Naive thymus-derived CD4-positive, alpha-beta T cell (primary cell): ENCODE measurements at regions not wholly inside any gene's neighbourhood (a gene's known extent, or its start where the extent isn't known, plus 50 kb on each side); places are given as distances from the start of the nearest gene placed in this dataset.

Source experiments
- ATAC-seq: fragments of 150-1000 bp; cut with Tn5 transposase; 2 replicates; pipeline ENCODE4 v1.10.0; 2021; ENCODE audit warnings: mild to moderate bottlenecking, moderate library complexity
- CTCF ChIA-PET: fragments of 350-600 bp; sonication (Branson Sonifier 250); formaldehyde crosslinking; loops from one replicate; lab custom pipeline; 2021; ENCODE audit warnings: antibody characterized with exemption; lab: Charles Lee
- POLR2A ChIA-PET: fragments of 350-600 bp; sonication (Branson Sonifier 250); formaldehyde crosslinking; loops from one replicate; lab custom pipeline; 2021; ENCODE audit warnings: antibody characterized with exemption, inconsistent platforms; lab: Charles Lee
- DNase-seq, 9 donors: peaks; one replicate each; pipeline versions ENCODE4 v3.0.0 to v3.0.0-alpha.2; 2020 to 2022; ENCODE audit warnings: mixed read lengths in 1 of 9
- H3K27ac ChIP-seq: one replicate; pipeline ENCODE4 v1.7.0; 2013; ENCODE audit warnings: mild to moderate bottlenecking, low read depth, low read length, moderate library complexity
- H3K27me3 ChIP-seq, 2 donors: one replicate each; pipeline ENCODE4 v1.7.0; 2013; ENCODE audit warnings: low read length in 2 of 2, mild to moderate bottlenecking in 2 of 2, moderate library complexity in 2 of 2; ENCODE audit not compliant: control insufficient read depth in 2 of 2, insufficient read depth in 2 of 2
- H3K36me3 ChIP-seq, 3 experiments: 1 replicate in 2 of 3; 2 replicates in 1 of 3; pipeline ENCODE4 v1.7.0; 2013; ENCODE audit warnings: low read length in 3 of 3, mild to moderate bottlenecking in 3 of 3, moderate library complexity in 1 of 3; ENCODE audit not compliant: insufficient read depth in 3 of 3, control insufficient read depth in 2 of 3
- H3K4me1 ChIP-seq, 2 donors: one replicate each; pipeline ENCODE4 v1.7.0; 2013; ENCODE audit warnings: low read length in 2 of 2, mild to moderate bottlenecking in 2 of 2, moderate library complexity in 1 of 2; ENCODE audit not compliant: control insufficient read depth in 2 of 2, insufficient read depth in 2 of 2
- H3K4me3 ChIP-seq: 2 replicates; pipeline ENCODE4 v1.7.0; 2013; ENCODE audit warnings: mild to moderate bottlenecking, low read length
- H3K9me3 ChIP-seq, 3 experiments: 1 replicate in 2 of 3; 2 replicates in 1 of 3; pipeline ENCODE4 v1.7.0; 2013; ENCODE audit warnings: low read length in 3 of 3; ENCODE audit not compliant: control insufficient read depth in 2 of 3
- H3K27ac Mint-ChIP-seq, 9 donors: one replicate each; pipeline ENCODE4 v1.8.0; 2020 to 2022; ENCODE audit warnings: mixed read lengths in 9 of 9, mild to moderate bottlenecking in 8 of 9, moderate library complexity in 5 of 9, inconsistent platforms in 2 of 9
- H3K27me3 Mint-ChIP-seq, 5 donors: one replicate each; pipeline ENCODE4 v1.8.0; 2021 to 2022; ENCODE audit warnings: mixed read lengths in 5 of 5, mild to moderate bottlenecking in 1 of 5
- H3K36me3 Mint-ChIP-seq, 5 donors: one replicate each; pipeline ENCODE4 v1.8.0; 2020 to 2022; ENCODE audit warnings: mixed read lengths in 5 of 5, mild to moderate bottlenecking in 3 of 5, inconsistent platforms in 1 of 5
- H3K4me1 Mint-ChIP-seq, 7 donors: one replicate each; pipeline ENCODE4 v1.8.0; 2020 to 2022; ENCODE audit warnings: mixed read lengths in 7 of 7, mild to moderate bottlenecking in 3 of 7, inconsistent platforms in 1 of 7
- H3K4me3 Mint-ChIP-seq, 10 donors: one replicate each; pipeline ENCODE4 v1.8.0; 2020 to 2022; ENCODE audit warnings: mild to moderate bottlenecking in 10 of 10, mixed read lengths in 10 of 10, moderate library complexity in 6 of 10, inconsistent platforms in 2 of 10
- H3K9me3 Mint-ChIP-seq, 11 donors: one replicate each; pipeline ENCODE4 v1.8.0; 2020 to 2022; ENCODE audit warnings: mixed read lengths in 11 of 11, mild to moderate bottlenecking in 4 of 11, inconsistent platforms in 1 of 11, moderate library complexity in 1 of 11
- intact Hi-C, 2 donors: fragments of 100-400 bp; cut with micrococcal nuclease; formaldehyde crosslinking; loops; one replicate each; pipeline ENCODE4 v1.15.1; 2023

- no peak overlapping the region for H3K27ac ChIP-seq
Measured at GRCh38 chr14:76947838-76948184, 80.7 kb downstream of the IRF2BPL start.

GRCh38 chr14:76947078-76947837, 81.2 kb downstream of the IRF2BPL start:
- peaks cover 6 to 16% of the 10 kb centered on the region in 2 donors for H3K4me1 ChIP-seq
- Mint-ChIP-seq H3K4me1 (peaks cover 20 to 56% (median 35%) of the 10 kb centered on the region in 7 donors), H3K4me3 (peak overlapping the region in 9 of 10 donors; percentile 20 to 65 (median 50)), H3K27ac (peak overlapping the region in 7 of 9 donors; percentile 28 to 83 (median 63)), H3K36me3 (no peaks in the 10 kb centered on the region), H3K9me3 (no peaks in the 10 kb centered on the region), H3K27me3 (no peaks in the 10 kb centered on the region)
- DNase-seq (peak; percentile 53 to 76 (median 68)), ATAC-seq (peak; percentile 96)
- no peaks in the 10 kb centered on the region for H3K9me3 ChIP-seq
- no peaks in the 10 kb centered on the region for H3K27me3 ChIP-seq
- intact Hi-C loops = loop anchor here (1.0 to 2.0 kb wide), 9 partner anchors 9 to 121 kb away; no protein-coding TSS in a partner anchor
- H3K4me3 ChIP-seq = no peak overlapping the region
- peak overlapping the region; percentile 20 for H3K27ac ChIP-seq
- ChIA-PET CTCF (interaction anchor here (0.6 to 3.4 kb wide), 18 partner anchors 9 to 124 kb away, joined by 3 to 16 read pairs (median 4); partner anchors contain the start of gene IRF2BPL), POLR2A (interaction anchor here (0.8 to 2.5 kb wide), 9 partner anchors 14 to 148 kb away, joined by 3 to 10 read pairs (median 5); partner anchors contain the start of gene IRF2BPL)
- H3K36me3 ChIP-seq = no peaks in the 10 kb centered on the region

More at GRCh38 chr14:76947838-76948184, 80.7 kb downstream of the IRF2BPL start:
- H3K4me3 ChIP-seq = no peak overlapping the region
- ATAC-seq (no peak), DNase-seq (no peak)
- ChIA-PET CTCF (interaction anchor here (0.6 to 3.4 kb wide), 17 partner anchors 9 to 123 kb away, joined by 3 to 16 read pairs (median 5); partner anchors contain the start of gene IRF2BPL), POLR2A (interaction anchor here (0.8 to 2.5 kb wide), 9 partner anchors 14 to 147 kb away, joined by 3 to 10 read pairs (median 5); partner anchors contain the start of gene IRF2BPL)
- peaks cover 17 to 51% (median 31%) of the 10 kb centered on the region in 7 donors for H3K4me1 Mint-ChIP-seq
- no peaks in the 10 kb centered on the region for H3K9me3 ChIP-seq
- intact Hi-C loops = loop anchor here (1.0 to 2.0 kb wide), 9 partner anchors 8 to 120 kb away; no protein-coding TSS in a partner anchor
- H3K27me3 ChIP-seq = no peaks in the 10 kb centered on the region
- H3K4me1 ChIP-seq = peaks cover 6 to 13% of the 10 kb centered on the region in 2 donors
- H3K36me3 ChIP-seq = no peaks in the 10 kb centered on the region
- H3K27me3 Mint-ChIP-seq = no peaks in the 10 kb centered on the region
- H3K9me3 Mint-ChIP-seq = no peaks in the 10 kb centered on the region
- peak overlapping the region in 2 of 10 donors; percentile 20 to 24 for H3K4me3 Mint-ChIP-seq
- no peaks in the 10 kb centered on the region for H3K36me3 Mint-ChIP-seq
- peak overlapping the region in 4 of 9 donors; percentile 28 to 76 (median 42) for H3K27ac Mint-ChIP-seq

GRCh38 chr14:76946753-76947077, 81.8 kb downstream of the IRF2BPL start:
- Mint-ChIP-seq H3K27ac (peak overlapping the region in 6 of 9 donors; percentile 49 to 83 (median 68)), H3K9me3 (no peaks in the 10 kb centered on the region), H3K27me3 (no peaks in the 10 kb centered on the region), H3K4me1 (peaks cover 20 to 56% (median 38%) of the 10 kb centered on the region in 7 donors), H3K36me3 (no peaks in the 10 kb centered on the region), H3K4me3 (peak overlapping the region in 6 of 10 donors; percentile 24 to 61 (median 46))
- Histone ChIP-seq H3K4me3 (no peak overlapping the region), H3K4me1 (peaks cover 6 to 22% of the 10 kb centered on the region in 2 donors), H3K36me3 (no peaks in the 10 kb centered on the region), H3K27me3 (no peaks in the 10 kb centered on the region), H3K9me3 (no peaks in the 10 kb centered on the region), H3K27ac (peak overlapping the region; percentile 20)
- no peak for ATAC-seq
- intact Hi-C loops = loop anchor here (1.0 to 2.0 kb wide), 9 partner anchors 10 to 122 kb away; no protein-coding TSS in a partner anchor
- DNase-seq = no peak
- ChIA-PET POLR2A (interaction anchor here (1.0 to 2.0 kb wide), 2 partner anchors 17 to 87 kb away, joined by 3 to 10 read pairs; no protein-coding TSS in a partner anchor), CTCF (interaction anchor here (0.8 to 3.4 kb wide), 11 partner anchors 10 to 107 kb away, joined by 3 to 16 read pairs (median 4); partner anchors contain the start of gene IRF2BPL)

GRCh38 chr14:76943072-76943471, 85.4 kb downstream of the IRF2BPL start:
- POLR2A ChIA-PET = interaction anchor here (0.6 to 2.7 kb wide), 7 partner anchors 9 to 81 kb away, joined by 3 to 8 read pairs (median 3); no protein-coding TSS in a partner anchor
- peaks cover 9 to 31% (median 26%) of the 10 kb centered on the region in 7 donors for H3K4me1 Mint-ChIP-seq
- CTCF ChIA-PET = interaction anchor here (0.9 to 2.6 kb wide), 6 partner anchors 11 to 30 kb away, joined by 3 to 15 read pairs (median 4); no protein-coding TSS in a partner anchor
- H3K27me3 Mint-ChIP-seq = no peaks in the 10 kb centered on the region
- H3K27ac Mint-ChIP-seq = peak overlapping the region in 2 of 9 donors; percentile 32 to 37
- H3K36me3 ChIP-seq = no peaks in the 10 kb centered on the region
- H3K4me1 ChIP-seq = peaks cover 6 to 22% of the 10 kb centered on the region in 2 donors
- no peak overlapping the region for H3K4me3 ChIP-seq
- ATAC-seq (no peak), DNase-seq (no peak)
- no peaks in the 10 kb centered on the region for H3K27me3 ChIP-seq
- intact Hi-C loops = no loop called here
- H3K4me3 Mint-ChIP-seq = no peak overlapping the region
- no peaks in the 10 kb centered on the region for H3K9me3 Mint-ChIP-seq
- H3K9me3 ChIP-seq = no peaks in the 10 kb centered on the region
- no peak overlapping the region for H3K27ac ChIP-seq
- H3K36me3 Mint-ChIP-seq = no peaks in the 10 kb centered on the region

GRCh38 chr14:76941946-76942805, 86.3 kb downstream of the IRF2BPL start:
- H3K27ac Mint-ChIP-seq = peak overlapping the region in 3 of 9 donors; percentile 38 to 70 (median 70)
- Histone ChIP-seq H3K27ac (no peak overlapping the region), H3K4me3 (no peak overlapping the region), H3K36me3 (no peaks in the 10 kb centered on the region), H3K9me3 (no peaks in the 10 kb centered on the region), H3K4me1 (peaks cover 3 to 16% of the 10 kb centered on the region in 2 donors), H3K27me3 (no peaks in the 10 kb centered on the region)
- POLR2A ChIA-PET = interaction anchor here (0.5 to 2.7 kb wide), 8 partner anchors 8 to 99 kb away, joined by 3 to 8 read pairs (median 4); no protein-coding TSS in a partner anchor
- intact Hi-C loops = loop anchor here in 1 of 2 donors (1.0 kb wide), 1 partner anchor 12 kb away; no protein-coding TSS in a partner anchor
- H3K9me3 Mint-ChIP-seq = no peaks in the 10 kb centered on the region
- no peak for DNase-seq
- CTCF ChIA-PET = interaction anchor here (1.0 to 2.6 kb wide), 7 partner anchors 10 to 128 kb away, joined by 3 to 15 read pairs (median 4); no protein-coding TSS in a partner anchor
- H3K4me1 Mint-ChIP-seq = peaks cover 7 to 23% (median 18%) of the 10 kb centered on the region in 7 donors
- no peak for ATAC-seq
- H3K27me3 Mint-ChIP-seq = no peaks in the 10 kb centered on the region
- H3K4me3 Mint-ChIP-seq = peak overlapping the region in 1 of 10 donors; percentile 41
- H3K36me3 Mint-ChIP-seq = no peaks in the 10 kb centered on the region
